PC-9 (cell line): ENCODE measurements at regions not wholly inside any gene's neighbourhood (a gene's known extent, or its start where the extent isn't known, plus 50 kb on each side); places are given as distances from the start of the nearest gene placed in this dataset.

Experiments
- EZH2 ChIP-seq: fragments of 200-600 bp; sonication (generic); IDR thresholded peaks from 2 replicates; pipeline ENCODE4 v1.8.0; 2017; ENCODE audit warnings: antibody characterized with exemption, low read depth
- TF ChIP-seq, protein P1 (sequence below): fragments of 200-600 bp; sonication (generic); conservative IDR thresholded peaks from 2 replicates; pipeline ENCODE4 v1.6.1; 2017; ENCODE audit warnings: mixed run types, antibody characterized with exemption, mild to moderate bottlenecking, moderate library complexity

- TF ChIP-seq, protein P1, sequence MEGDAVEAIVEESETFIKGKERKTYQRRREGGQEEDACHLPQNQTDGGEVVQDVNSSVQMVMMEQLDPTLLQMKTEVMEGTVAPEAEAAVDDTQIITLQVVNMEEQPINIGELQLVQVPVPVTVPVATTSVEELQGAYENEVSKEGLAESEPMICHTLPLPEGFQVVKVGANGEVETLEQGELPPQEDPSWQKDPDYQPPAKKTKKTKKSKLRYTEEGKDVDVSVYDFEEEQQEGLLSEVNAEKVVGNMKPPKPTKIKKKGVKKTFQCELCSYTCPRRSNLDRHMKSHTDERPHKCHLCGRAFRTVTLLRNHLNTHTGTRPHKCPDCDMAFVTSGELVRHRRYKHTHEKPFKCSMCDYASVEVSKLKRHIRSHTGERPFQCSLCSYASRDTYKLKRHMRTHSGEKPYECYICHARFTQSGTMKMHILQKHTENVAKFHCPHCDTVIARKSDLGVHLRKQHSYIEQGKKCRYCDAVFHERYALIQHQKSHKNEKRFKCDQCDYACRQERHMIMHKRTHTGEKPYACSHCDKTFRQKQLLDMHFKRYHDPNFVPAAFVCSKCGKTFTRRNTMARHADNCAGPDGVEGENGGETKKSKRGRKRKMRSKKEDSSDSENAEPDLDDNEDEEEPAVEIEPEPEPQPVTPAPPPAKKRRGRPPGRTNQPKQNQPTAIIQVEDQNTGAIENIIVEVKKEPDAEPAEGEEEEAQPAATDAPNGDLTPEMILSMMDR: no peak
- TF ChIP-seq EZH2: no peak
Measured at GRCh38 chr10:89975771-89976170, 274.4 kb downstream of the KIF20B start.
